Hematopoietic multipotent progenitor cell (in vitro differentiated cells): ENCODE measurements at regions not wholly inside any gene's neighbourhood (a gene's known extent, or its start where the extent isn't known, plus 50 kb on each side); places are given as distances from the start of the nearest gene placed in this dataset.
"Not testable (repeated sequence)": the region's sequence is repeated elsewhere in the genome, so short reads cannot be mapped to it uniquely, and the experiment has no call there.

Experiments used
- DNase-seq, 3 donors: peaks; one replicate each; pipeline ENCODE4 v3.0.0-alpha.2; 2011 to 2015; ENCODE audit warnings: low read depth in 2 of 3, low spot score in 2 of 3

- DNase-seq, result no peak
Observed at GRCh38 chr5:85517386-85517785, 1100.4 kb upstream of the COX7C start.

DNA sequence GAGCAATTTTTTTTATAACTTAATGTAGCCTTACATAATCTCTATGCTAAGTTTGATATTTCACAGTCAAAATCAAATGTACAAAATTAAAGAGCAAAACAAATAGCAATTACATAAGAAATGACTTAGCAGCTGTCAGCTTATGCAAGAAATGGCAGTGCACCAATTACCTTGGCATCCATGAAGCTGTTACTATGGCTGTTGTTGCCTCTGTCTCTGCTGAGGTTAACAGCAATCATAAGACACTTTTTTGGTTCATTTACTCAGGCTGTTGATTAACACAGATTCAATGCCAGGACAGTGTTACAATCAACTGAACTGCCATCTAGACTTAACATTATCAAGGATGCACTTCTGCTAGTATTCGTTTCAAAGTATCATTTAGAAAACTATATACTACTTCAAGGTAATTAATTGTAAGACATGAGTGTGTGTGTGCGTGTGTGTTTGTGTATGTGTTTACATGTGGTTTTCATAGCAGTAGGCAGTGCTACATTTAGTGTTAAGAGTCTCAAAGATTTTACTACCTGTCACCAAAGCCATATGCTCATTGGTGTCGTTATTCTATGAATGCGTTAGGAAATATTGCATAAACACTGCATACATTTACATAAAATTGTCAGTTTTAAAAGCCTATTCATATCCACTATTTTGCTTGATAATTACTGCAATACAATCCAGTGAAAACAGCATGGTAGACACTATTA is 1084.2 kb upstream of the COX7C start:
- DNase-seq, result no peak

DNA sequence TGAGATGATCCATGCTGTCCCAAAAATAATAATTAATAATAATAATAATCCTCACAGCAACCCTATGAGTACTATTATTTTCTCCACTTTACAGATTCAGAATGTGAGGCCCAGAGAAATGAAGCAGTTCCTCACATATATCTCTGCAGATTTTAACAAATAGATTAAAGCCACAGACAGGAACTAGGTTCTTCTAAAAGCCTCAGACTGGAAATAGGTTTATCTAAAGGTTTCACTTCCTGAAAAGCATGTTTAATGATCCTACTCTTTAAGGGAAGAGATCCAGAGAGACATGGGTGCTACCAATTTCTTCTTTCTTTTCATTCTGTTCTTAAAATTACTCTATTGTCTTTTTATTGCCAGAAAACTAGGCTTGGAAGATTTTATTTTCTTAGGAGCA is 1079.4 kb upstream of the COX7C start:
- no peak for DNase-seq

DNA sequence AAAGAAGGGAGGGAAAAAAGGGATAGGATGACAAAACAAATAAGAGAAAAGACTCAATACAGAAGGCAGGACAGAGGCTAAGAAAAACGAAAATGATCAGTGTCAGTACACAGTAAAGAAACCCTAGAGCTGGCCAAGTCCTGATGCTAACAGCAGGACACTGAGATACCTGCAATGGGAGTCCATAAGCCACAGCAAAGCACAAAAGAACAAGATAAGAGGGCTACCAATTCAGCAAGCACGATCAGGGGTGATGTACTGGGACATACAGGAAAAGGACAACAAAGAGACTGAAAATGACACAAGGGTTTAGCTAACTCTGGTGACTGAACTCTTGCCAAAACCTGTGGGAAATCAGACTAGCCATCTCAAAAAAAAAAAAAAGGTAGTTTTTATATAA is 1072.6 kb upstream of the COX7C start:
- DNase-seq, result no peak

- no peak for DNase-seq
Observed at GRCh38 chr5:85549229-85549628, 1068.5 kb upstream of the COX7C start.

DNA sequence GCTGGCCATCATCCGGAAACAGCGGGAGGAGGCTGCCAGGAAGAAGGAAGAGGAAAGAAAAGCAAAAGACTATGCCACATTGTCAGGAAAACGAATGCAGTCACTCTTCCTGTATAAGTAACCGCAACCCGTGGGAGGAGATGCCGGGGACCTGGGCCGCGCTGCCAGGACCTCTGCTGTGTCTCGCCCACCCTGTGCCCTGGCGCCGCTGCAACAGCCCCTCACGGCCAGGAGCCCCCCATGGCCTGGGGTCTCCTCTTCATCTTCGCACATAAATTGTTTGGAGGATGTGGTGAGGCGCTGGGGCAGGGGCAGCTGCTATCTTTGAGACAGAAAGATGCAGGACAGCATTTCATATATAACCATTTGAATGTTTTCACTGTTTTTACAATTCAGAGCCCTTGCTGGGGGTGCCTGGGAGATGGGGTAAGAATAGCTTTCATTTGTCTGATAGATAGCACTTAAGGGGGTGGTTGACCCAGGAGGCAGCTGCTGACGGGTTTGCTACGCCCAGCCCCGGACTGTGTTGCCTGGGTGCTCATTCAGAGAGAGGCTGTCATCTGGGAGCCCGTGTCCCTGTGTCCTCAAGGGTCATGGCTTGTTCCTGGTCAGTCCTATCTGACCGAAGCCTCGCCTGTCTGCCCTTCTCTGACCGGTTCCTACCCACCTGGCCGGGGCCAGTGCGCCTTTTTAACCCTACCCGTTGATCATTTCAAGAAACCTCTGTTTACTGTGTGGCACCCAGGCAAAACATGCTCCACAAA is 1067.7 kb upstream of the COX7C start:
- no peak for DNase-seq

GRCh38 chr5:85556464-85556863 is 1061.3 kb upstream of the COX7C start:
- DNase-seq, result no peak

GRCh38 chr5:85576666-85577065 is 1041.1 kb upstream of the COX7C start:
- DNase-seq, result no peak

- DNase-seq, result not testable (repeated sequence)
Observed at GRCh38 chr5:85587806-85588205, 1029.9 kb upstream of the COX7C start.

DNA sequence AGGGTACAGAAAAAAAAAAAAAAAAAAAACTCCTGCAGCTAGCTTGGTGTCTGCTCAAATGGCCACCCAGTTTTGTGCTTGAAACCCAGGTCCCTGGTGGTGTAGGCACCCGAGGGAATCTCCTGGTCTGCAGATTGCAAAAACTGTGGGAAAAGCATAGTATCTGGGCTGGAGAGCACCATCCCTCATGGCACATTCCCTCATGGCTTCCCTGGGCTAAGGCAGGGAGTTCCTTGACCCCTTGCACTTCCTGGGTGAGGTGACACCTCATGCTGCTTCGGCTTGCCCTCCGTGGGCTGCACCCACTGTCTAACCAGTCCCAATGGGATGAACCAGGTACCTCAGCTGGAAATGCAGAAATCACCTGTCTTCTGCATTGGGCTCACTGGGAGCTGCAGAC is 1029.5 kb upstream of the COX7C start:
- DNase-seq, result not testable (repeated sequence)

DNA sequence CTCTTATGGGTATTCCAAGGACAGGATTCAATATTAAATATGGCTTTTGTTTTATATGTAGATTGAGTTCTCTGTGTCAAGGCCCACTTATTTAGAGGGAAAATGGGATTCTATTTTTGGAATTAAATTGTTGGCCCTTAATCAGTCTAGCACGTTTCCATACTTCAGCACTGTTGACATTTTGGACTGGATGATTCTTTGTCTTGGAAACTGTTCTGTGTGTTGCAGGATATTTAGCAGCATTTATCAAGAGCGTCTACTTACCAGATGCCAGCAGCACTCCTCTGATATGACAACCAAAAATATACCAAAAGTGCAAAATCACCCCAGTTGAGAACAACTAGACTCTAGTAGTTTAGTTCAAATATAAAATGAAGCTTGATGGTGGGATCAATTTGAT is 1027.0 kb upstream of the COX7C start:
- DNase-seq, result no peak

DNA sequence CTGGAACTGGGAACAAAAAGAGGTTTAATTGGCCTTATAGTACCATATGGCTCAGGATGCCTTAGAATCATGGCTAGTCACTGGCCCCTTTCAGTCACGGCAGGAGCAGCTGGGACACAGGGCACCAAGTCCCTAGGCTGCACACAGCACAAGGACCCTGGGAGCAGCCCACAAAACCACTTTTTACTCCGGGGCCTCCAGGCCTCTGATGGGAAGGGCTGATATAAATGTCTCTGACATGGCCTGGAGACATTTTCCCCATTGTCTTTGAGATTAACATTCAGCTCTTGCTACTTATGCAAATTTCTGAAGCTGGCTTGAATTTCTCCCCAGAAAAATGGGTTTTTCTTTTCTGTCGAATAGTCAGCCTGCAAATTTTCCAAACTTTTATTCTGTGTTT is 1026.4 kb upstream of the COX7C start:
- DNase-seq, result no peak

DNA sequence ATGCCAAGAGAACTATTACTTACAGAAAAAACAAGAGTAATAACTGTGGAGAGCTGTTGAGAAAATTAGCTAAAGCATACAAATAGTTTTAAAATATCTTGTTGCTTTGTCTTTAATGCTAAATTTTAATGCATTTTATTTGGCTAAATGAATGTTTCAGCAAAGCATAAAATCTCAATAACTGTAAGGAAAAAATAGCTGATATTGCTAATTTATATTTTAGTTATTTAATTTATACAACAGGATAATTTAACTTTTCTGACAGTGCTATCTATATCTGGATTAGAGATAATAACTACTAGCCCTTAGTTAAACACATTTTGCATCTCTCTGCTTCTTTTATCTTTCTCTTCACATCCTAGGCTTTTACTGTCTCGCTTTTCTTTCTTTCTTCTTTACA is 1014.9 kb upstream of the COX7C start:
- no peak for DNase-seq

- no peak for DNase-seq
Observed at GRCh38 chr5:85604378-85604777, 1013.4 kb upstream of the COX7C start.

DNA sequence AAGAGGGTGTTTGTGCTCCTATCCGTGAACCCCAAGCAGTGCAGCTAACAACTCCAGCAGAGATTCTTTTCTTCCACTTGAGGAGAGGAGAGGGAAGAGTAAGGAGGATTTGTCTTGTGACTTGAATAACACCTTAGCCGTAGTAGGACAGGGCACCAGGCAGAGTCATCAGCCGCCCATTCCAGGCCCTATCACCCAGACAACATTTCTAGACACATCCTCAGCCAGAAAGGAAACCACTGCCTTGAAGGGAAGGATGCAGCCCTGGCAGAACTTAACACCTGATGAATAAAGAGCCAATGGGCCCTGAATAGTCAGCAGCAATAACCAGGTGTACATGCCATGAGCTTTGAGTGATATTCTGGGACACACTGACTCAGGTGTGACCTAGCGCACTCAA is 1013.0 kb upstream of the COX7C start:
- DNase-seq, result no peak

- no peak for DNase-seq
Observed at GRCh38 chr5:85605381-85605780, 1012.4 kb upstream of the COX7C start.

- no peak for DNase-seq
Observed at GRCh38 chr5:85614489-85614888, 1003.3 kb upstream of the COX7C start.

DNA sequence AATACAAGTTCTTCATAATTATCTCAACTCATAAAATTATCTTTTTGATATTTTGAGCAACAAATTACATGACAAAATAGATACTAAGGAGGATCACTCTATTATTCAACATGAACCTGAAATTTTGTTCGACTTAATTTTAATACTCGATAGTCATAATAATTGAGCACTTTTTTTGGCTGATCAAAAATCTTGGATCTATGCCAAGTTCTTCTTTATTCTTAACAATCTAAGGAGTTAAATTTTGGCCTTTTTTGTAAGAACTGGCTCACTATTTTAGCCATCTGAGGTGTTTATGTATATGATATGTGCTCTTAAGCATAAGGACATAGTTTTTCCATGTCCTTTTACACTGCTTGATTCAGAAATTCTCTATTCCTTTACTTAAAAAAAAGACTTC is 996.1 kb upstream of the COX7C start:
- DNase-seq, result no peak

DNA sequence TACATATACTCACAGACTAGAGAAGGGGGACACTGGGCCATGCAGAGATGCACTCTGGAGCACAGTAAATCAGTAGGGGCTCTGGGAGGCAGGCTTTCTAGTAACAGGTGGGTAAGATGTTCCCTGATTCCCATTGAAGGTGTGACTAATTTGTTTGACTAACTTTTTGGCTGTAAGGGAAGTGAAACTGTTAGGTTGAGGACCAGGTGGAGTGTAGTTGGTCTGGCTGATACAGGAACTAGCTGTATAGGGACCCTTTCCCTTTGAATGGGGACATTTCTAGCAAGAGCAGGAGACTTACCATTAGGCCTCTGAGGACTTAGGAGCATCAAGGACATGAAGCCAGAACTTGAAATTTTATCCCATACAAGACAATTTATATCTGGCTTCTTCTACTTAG is 989.6 kb upstream of the COX7C start:
- no peak for DNase-seq

DNA sequence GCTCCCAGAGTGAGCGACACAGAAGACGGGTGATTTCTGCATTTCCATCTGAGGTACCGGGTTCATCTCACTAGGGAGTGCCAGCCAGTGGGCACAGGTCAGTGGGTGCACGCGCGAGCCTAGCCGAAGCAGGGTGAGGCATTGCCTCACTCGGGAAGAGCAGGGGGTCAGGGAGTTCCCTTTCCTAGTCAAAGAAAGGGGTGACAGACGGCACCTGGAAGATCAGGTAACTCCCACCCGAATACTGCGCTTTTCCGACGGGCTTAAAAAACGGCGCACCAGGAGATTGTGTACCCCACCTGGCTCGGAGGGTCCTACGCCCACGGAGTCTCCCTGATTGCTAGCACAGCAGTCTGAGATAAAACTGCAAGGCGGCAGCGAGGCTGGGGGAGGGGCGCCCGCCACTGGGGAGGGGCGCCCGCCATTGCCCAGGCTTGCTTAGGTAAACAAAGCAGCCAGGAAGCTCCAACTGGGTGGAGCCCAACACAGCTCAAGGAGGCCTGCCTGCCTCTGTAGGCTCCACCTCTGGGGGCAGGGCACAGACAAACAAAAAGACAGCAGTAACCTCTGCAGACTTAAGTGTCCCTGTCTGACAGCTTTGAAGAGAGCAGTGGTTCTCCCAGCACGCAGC is 979.1 kb upstream of the COX7C start:
- not testable (repeated sequence) for DNase-seq

GRCh38 chr5:85646036-85646435 is 971.7 kb upstream of the COX7C start:
- no peak for DNase-seq

DNA sequence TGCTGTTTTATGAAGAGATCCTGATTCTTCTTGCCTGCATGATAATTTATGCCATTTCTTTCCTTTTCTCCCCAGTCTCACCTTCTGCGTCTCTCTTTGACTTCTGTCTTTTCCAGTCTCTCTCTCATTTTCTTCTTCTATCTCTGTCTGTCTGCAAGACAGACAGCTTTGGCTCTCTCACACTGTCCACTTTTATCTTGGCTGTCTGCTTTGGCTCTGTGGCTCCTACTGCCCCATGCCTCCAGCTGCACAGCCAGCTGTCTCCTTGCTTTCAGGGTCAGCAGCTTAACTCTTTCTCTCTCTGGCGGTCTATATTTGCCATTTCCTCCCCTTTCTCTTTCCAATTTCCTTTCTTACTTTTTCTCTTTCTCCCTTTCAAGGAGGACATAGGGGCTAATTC is 971.1 kb upstream of the COX7C start:
- DNase-seq, result no peak
